MG63 (cell line): ENCODE measurements at regions not wholly inside any gene's neighbourhood (a gene's known extent, or its start where the extent isn't known, plus 50 kb on each side); places are given as distances from the start of the nearest gene placed in this dataset.
"Not testable (repeated sequence)": the region's sequence is repeated elsewhere in the genome, so short reads cannot be mapped to it uniquely, and the experiment has no call there.

Source experiments
- DNase-seq: peaks from one replicate; pipeline ENCODE4 v3.0.0-alpha.2; 2020
- H3K27me3 ChIP-seq: fragments of 250-450 bp; sonication (Bioruptor Pico); 2 replicates; pipeline ENCODE4 v1.5.1; 2020; ENCODE audit warnings: mild to moderate bottlenecking, moderate library complexity
- H3K36me3 ChIP-seq: fragments of 250-450 bp; sonication (Bioruptor Pico); 2 replicates; pipeline ENCODE4 v1.5.1; 2020; ENCODE audit warnings: mild to moderate bottlenecking, moderate library complexity
- H3K4me3 ChIP-seq: fragments of 250-450 bp; sonication (Bioruptor Pico); 2 replicates; pipeline ENCODE4 v1.5.1; 2020; ENCODE audit warnings: mild to moderate bottlenecking, moderate library complexity
- H3K9me3 ChIP-seq: fragments of 250-450 bp; sonication (Bioruptor Pico); 2 replicates; pipeline ENCODE4 v1.5.1; 2020; ENCODE audit warnings: mild to moderate bottlenecking, moderate library complexity

GRCh38 chr3:76479161-76479650 lies 560.7 kb upstream of the ROBO2 start:
- no peak for DNase-seq
- Histone ChIP-seq H3K27me3 (no peaks in the 10 kb centered on the region), H3K9me3 (no peaks in the 10 kb centered on the region), H3K36me3 (no peaks in the 10 kb centered on the region), H3K4me3 (no peak overlapping the region)

GRCh38 chr3:76482510-76482909 lies 557.4 kb upstream of the ROBO2 start:
- no peaks in the 10 kb centered on the region for H3K27me3 ChIP-seq
- no peak for DNase-seq
- H3K9me3 ChIP-seq, result no peaks in the 10 kb centered on the region
- H3K4me3 ChIP-seq, result no peak overlapping the region
- H3K36me3 ChIP-seq, result no peaks in the 10 kb centered on the region

- H3K27me3 ChIP-seq, result no peaks in the 10 kb centered on the region
- no peaks in the 10 kb centered on the region for H3K36me3 ChIP-seq
- DNase-seq, result peak; percentile 1
- no peaks in the 10 kb centered on the region for H3K9me3 ChIP-seq
- H3K4me3 ChIP-seq, result no peak overlapping the region
These were observed 552.5 kb upstream of the ROBO2 start for GRCh38 chr3:76487446-76487845.

GRCh38 chr3:76490064-76490463 lies 549.8 kb upstream of the ROBO2 start:
- no peaks in the 10 kb centered on the region for H3K36me3 ChIP-seq
- H3K27me3 ChIP-seq, result no peaks in the 10 kb centered on the region
- no peaks in the 10 kb centered on the region for H3K9me3 ChIP-seq
- no peak for DNase-seq
- no peak overlapping the region for H3K4me3 ChIP-seq

- no peaks in the 10 kb centered on the region for H3K27me3 ChIP-seq
These were observed 544.7 kb upstream of the ROBO2 start for GRCh38 chr3:76495216-76495615.

GRCh38 chr3:76497636-76498035 lies 542.3 kb upstream of the ROBO2 start:
- H3K9me3 ChIP-seq, result no peaks in the 10 kb centered on the region
- H3K4me3 ChIP-seq, result no peak overlapping the region
- H3K27me3 ChIP-seq, result no peaks in the 10 kb centered on the region
- no peaks in the 10 kb centered on the region for H3K36me3 ChIP-seq
- peak; percentile 1 for DNase-seq

More at GRCh38 chr3:76495216-76495615, 544.7 kb upstream of the ROBO2 start:
- no peaks in the 10 kb centered on the region for H3K36me3 ChIP-seq
- no peaks in the 10 kb centered on the region for H3K9me3 ChIP-seq
- H3K4me3 ChIP-seq, result no peak overlapping the region
- no peak for DNase-seq

GRCh38 chr3:76500746-76501275 lies 539.1 kb upstream of the ROBO2 start:
- no peaks in the 10 kb centered on the region for H3K9me3 ChIP-seq
- no peak overlapping the region for H3K4me3 ChIP-seq
- no peaks in the 10 kb centered on the region for H3K27me3 ChIP-seq
- DNase-seq, result no peak
- no peaks in the 10 kb centered on the region for H3K36me3 ChIP-seq

GRCh38 chr3:76501315-76501714 lies 538.6 kb upstream of the ROBO2 start:
- Histone ChIP-seq H3K27me3 (no peaks in the 10 kb centered on the region), H3K9me3 (no peaks in the 10 kb centered on the region), H3K36me3 (no peaks in the 10 kb centered on the region), H3K4me3 (no peak overlapping the region)
- no peak for DNase-seq

GRCh38 chr3:76502076-76502475 lies 537.8 kb upstream of the ROBO2 start:
- Histone ChIP-seq H3K36me3 (no peaks in the 10 kb centered on the region), H3K9me3 (no peaks in the 10 kb centered on the region), H3K27me3 (no peaks in the 10 kb centered on the region), H3K4me3 (no peak overlapping the region)
- no peak for DNase-seq

- no peaks in the 10 kb centered on the region for H3K9me3 ChIP-seq
- no peaks in the 10 kb centered on the region for H3K27me3 ChIP-seq
- no peak overlapping the region for H3K4me3 ChIP-seq
- no peak for DNase-seq
- H3K36me3 ChIP-seq, result no peaks in the 10 kb centered on the region
These were observed 534.6 kb upstream of the ROBO2 start for GRCh38 chr3:76505202-76505845.

GRCh38 chr3:76509179-76509830 lies 530.6 kb upstream of the ROBO2 start:
- no peaks in the 10 kb centered on the region for H3K27me3 ChIP-seq

GRCh38 chr3:76514836-76515235 lies 525.1 kb upstream of the ROBO2 start:
- H3K27me3 ChIP-seq, result no peaks in the 10 kb centered on the region
- no peak for DNase-seq
- no peaks in the 10 kb centered on the region for H3K9me3 ChIP-seq
- no peaks in the 10 kb centered on the region for H3K36me3 ChIP-seq
- H3K4me3 ChIP-seq, result no peak overlapping the region

More at GRCh38 chr3:76509179-76509830, 530.6 kb upstream of the ROBO2 start:
- Histone ChIP-seq H3K9me3 (no peaks in the 10 kb centered on the region), H3K4me3 (no peak overlapping the region), H3K36me3 (no peaks in the 10 kb centered on the region)
- no peak for DNase-seq

- H3K4me3 ChIP-seq, result no peak overlapping the region
- no peaks in the 10 kb centered on the region for H3K9me3 ChIP-seq
- no peaks in the 10 kb centered on the region for H3K27me3 ChIP-seq
- no peak for DNase-seq
- no peaks in the 10 kb centered on the region for H3K36me3 ChIP-seq
These were observed 516.6 kb upstream of the ROBO2 start for GRCh38 chr3:76523337-76523736.

GRCh38 chr3:76525726-76526125 lies 514.2 kb upstream of the ROBO2 start:
- no peaks in the 10 kb centered on the region for H3K36me3 ChIP-seq
- no peaks in the 10 kb centered on the region for H3K9me3 ChIP-seq
- no peaks in the 10 kb centered on the region for H3K27me3 ChIP-seq
- H3K4me3 ChIP-seq, result no peak overlapping the region
- DNase-seq, result no peak

- H3K9me3 ChIP-seq, result no peaks in the 10 kb centered on the region
- DNase-seq, result no peak
- no peaks in the 10 kb centered on the region for H3K27me3 ChIP-seq
- no peaks in the 10 kb centered on the region for H3K36me3 ChIP-seq
- no peak overlapping the region for H3K4me3 ChIP-seq
These were observed 512.1 kb upstream of the ROBO2 start for GRCh38 chr3:76527773-76528172.

GRCh38 chr3:76532158-76532822 lies 507.6 kb upstream of the ROBO2 start:
- H3K4me3 ChIP-seq, result no peak overlapping the region
- no peak for DNase-seq
- no peaks in the 10 kb centered on the region for H3K36me3 ChIP-seq
- H3K9me3 ChIP-seq, result no peaks in the 10 kb centered on the region
- no peaks in the 10 kb centered on the region for H3K27me3 ChIP-seq

GRCh38 chr3:76533710-76534109 lies 506.2 kb upstream of the ROBO2 start:
- H3K27me3 ChIP-seq, H3K9me3 ChIP-seq, H3K36me3 ChIP-seq, DNase-seq, H3K4me3 ChIP-seq: not testable (repeated sequence)
